HCT116 (cell line): ENCODE measurements at regions not wholly inside any gene's neighbourhood (a gene's known extent, or its start where the extent isn't known, plus 50 kb on each side); places are given as distances from the start of the nearest gene placed in this dataset.

Experiments used
- ATAC-seq: fragments of 200-7000 bp; cut with Tn5 transposase; 2 replicates; pipeline ENCODE4 v1.9.1; 2020; ENCODE audit warnings: mild to moderate bottlenecking, moderate library complexity
- BruUV-seq: library from RNA; stranded (reverse); fragments of 400-500 nt; replicated peaks from 2 replicates; lab custom pipeline; 2021; lab: Mats Ljungman, UMichigan
- CTCF ChIA-PET: fragments of 300-600 bp; sonication (Branson Sonifier 250); formaldehyde crosslinking; loops from one replicate; lab custom pipeline; 2021; ENCODE audit warnings: antibody characterized with exemption; lab: Charles Lee
- POLR2A ChIA-PET: fragments of 300-600, 350-600 bp; sonication (Branson Sonifier 250); formaldehyde crosslinking; loops from one replicate; lab custom pipeline; 2021; ENCODE audit warnings: antibody characterized with exemption; lab: Charles Lee
- RAD21 ChIA-PET, 2 experiments: fragments of 300-600 bp; sonication (Branson Sonifier 250); formaldehyde crosslinking; loops; one replicate each; lab custom pipeline; 2023; ENCODE audit warnings: low total read pairs in 2 of 2; ENCODE audit not compliant: uncharacterized antibody in 2 of 2, unreplicated experiment in 2 of 2, low non-redundant PET in 1 of 2; lab: Charles Lee
- DNase-seq: peaks from one replicate; pipeline ENCODE4 v3.0.0-alpha.2; 2010; ENCODE audit warnings: low read depth, low spot score
- H2AFZ ChIP-seq: fragments of 200-600 bp; shearing (Covaris generic), sonication (generic); 2 replicates; pipeline ENCODE4 v1.6.1; 2017; ENCODE audit warnings: low read depth, mixed run types, mixed read lengths, antibody characterized with exemption, low read length; ENCODE audit not compliant: poor library complexity, severe bottlenecking
- H3K27ac ChIP-seq: 2 replicates; pipeline ENCODE4 v1.5.1; 2012; ENCODE audit warnings: low read depth, low read length
- H3K27me3 ChIP-seq: fragments of 200-600 bp; sonication (generic); 2 replicates; pipeline ENCODE4 v1.6.1; 2016; ENCODE audit warnings: mixed run types, low read length, mixed read lengths; ENCODE audit not compliant: insufficient read depth
- H3K36me3 ChIP-seq, 2 experiments: fragments of 200-500 bp in 1 of 2; fragments of 200-600 bp in 1 of 2; sonication (Bioruptor generic) in 1 of 2; sonication (generic) in 1 of 2; 2 replicates each; pipeline versions ENCODE4 v1.5.1 to v1.6.1; 2014 to 2016; ENCODE audit warnings: low read length in 2 of 2, inconsistent platforms in 1 of 2, mixed read lengths in 1 of 2, mixed run types in 1 of 2; ENCODE audit not compliant: insufficient read depth in 2 of 2, control insufficient read depth in 1 of 2
- H3K4me1 ChIP-seq, 2 experiments: fragments of 200-600 bp in 1 of 2; sonication (generic) in 1 of 2; 2 replicates each; pipeline versions ENCODE4 v1.5.1 to v1.6.1; 2012 to 2017; ENCODE audit warnings: low read length in 2 of 2, inconsistent platforms in 1 of 2, mild to moderate bottlenecking in 1 of 2, mixed read lengths in 1 of 2, mixed run types in 1 of 2, moderate library complexity in 1 of 2; ENCODE audit not compliant: insufficient read depth in 2 of 2, control insufficient read depth in 1 of 2
- H3K4me2 ChIP-seq: fragments of 200-600 bp; sonication (generic); 2 replicates; pipeline ENCODE4 v1.6.1; 2017; ENCODE audit warnings: mixed run types, low read length, mixed read lengths
- H3K4me3 ChIP-seq, 2 experiments: fragments of 200-600 bp in 1 of 2; sonication (generic) in 1 of 2; replicated peaks in 1 of 2; 2 replicates each; pipeline ENCODE4 v1.5.1; 2011 to 2016; ENCODE audit warnings: low read length in 2 of 2, control low read depth in 1 of 2, low read depth in 1 of 2, mild to moderate bottlenecking in 1 of 2, mixed read lengths in 1 of 2, mixed run types in 1 of 2
- H3K79me2 ChIP-seq: fragments of 200-600 bp; sonication (generic); 2 replicates; pipeline ENCODE4 v1.6.1; 2017; ENCODE audit warnings: mild to moderate bottlenecking, mixed run types, low read length, moderate library complexity, mixed read lengths; ENCODE audit not compliant: insufficient read depth
- H3K9ac ChIP-seq: fragments of 200-600 bp; sonication (generic); 2 replicates; pipeline ENCODE4 v1.6.1; 2016; ENCODE audit warnings: low read length, mixed read lengths
- H3K9me2 ChIP-seq: fragments of 200-600 bp; sonication (generic), shearing (Covaris generic); 2 replicates; pipeline ENCODE4 v1.6.1; 2017; ENCODE audit warnings: mixed run types, mild to moderate bottlenecking, moderate library complexity; ENCODE audit not compliant: insufficient read depth
- H3K9me3 ChIP-seq, 2 experiments: fragments of 200-500 bp in 1 of 2; fragments of 200-600 bp in 1 of 2; sonication (Bioruptor generic) in 1 of 2; sonication (generic) in 1 of 2; 2 replicates each; pipeline ENCODE4 v1.6.1; 2014 to 2017; ENCODE audit warnings: low read length in 2 of 2, mixed read lengths in 2 of 2, inconsistent platforms in 1 of 2, low read depth in 1 of 2, mild to moderate bottlenecking in 1 of 2, mixed run types in 1 of 2, moderate library complexity in 1 of 2; ENCODE audit not compliant: control insufficient read depth in 1 of 2, insufficient read depth in 1 of 2
- H4K20me1 ChIP-seq: fragments of 200-600 bp; sonication (generic), shearing (Covaris generic); 2 replicates; pipeline ENCODE4 v1.6.1; 2017; ENCODE audit warnings: mixed run types, mild to moderate bottlenecking, moderate library complexity; ENCODE audit not compliant: insufficient read depth
- ELF1 ChIP-seq: IDR thresholded peaks from 2 replicates; pipeline ENCODE4 v1.6.1; 2012; ENCODE audit warnings: low read depth, borderline replicate concordance
- FOSL1 ChIP-seq: IDR thresholded peaks from 2 replicates; pipeline ENCODE4 v1.6.1; 2012; ENCODE audit warnings: low read depth
- POLR2A ChIP-seq: IDR thresholded peaks from 2 replicates; pipeline ENCODE4 v1.7.0; 2011; ENCODE audit warnings: borderline replicate concordance; ENCODE audit not compliant: insufficient read depth, insufficient read length; ENCODE audit errors: extremely low read depth
- SIN3A ChIP-seq: IDR thresholded peaks from 2 replicates; pipeline ENCODE4 v1.6.1; 2012; ENCODE audit warnings: low read depth
- SRF ChIP-seq: IDR thresholded peaks from 2 replicates; pipeline ENCODE4 v1.6.1; 2012; ENCODE audit warnings: low read depth
- TCF7L2 ChIP-seq: IDR thresholded peaks from 2 replicates; pipeline ENCODE4 v1.7.0; 2011; ENCODE audit warnings: borderline replicate concordance, inconsistent platforms; ENCODE audit not compliant: insufficient read depth, insufficient read length; ENCODE audit errors: extremely low read depth
- ZNF274 ChIP-seq: fragments of 200-500 bp; sonication (Bioruptor generic); IDR thresholded peaks from 2 replicates; pipeline ENCODE4 v1.6.1; 2014; ENCODE audit warnings: mild to moderate bottlenecking, low read depth, low read length, inconsistent platforms
- intact Hi-C: fragments of 100-400 bp; cut with micrococcal nuclease; formaldehyde crosslinking; loops from 2 replicates; pipeline ENCODE4 v1.10.0; 2022
- TF ChIP-seq, protein P1 (sequence below): IDR thresholded peaks from 2 replicates; pipeline ENCODE4 v1.6.1; 2012; ENCODE audit warnings: low read depth

DNA sequence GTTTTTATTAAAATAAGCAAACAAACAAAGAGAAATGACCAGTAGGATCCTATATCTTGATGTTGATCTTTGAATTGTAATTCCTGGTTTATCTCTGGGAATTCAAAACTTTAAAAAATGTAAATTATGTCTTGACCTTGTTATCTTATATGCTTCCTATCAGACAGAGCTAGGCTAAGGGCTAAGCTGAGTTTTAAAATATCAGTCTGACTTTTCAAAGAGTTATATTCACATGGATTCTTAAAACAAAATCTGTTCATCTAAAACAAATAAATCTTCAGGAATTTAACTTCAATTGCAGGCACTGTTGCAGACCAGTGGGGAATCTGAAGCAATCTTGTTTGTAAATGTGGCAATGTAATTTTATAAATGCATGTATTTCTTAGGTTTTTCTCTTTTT is 1144.1 kb downstream of the LRFN5 start (continued):
- TF ChIP-seq, protein P1, sequence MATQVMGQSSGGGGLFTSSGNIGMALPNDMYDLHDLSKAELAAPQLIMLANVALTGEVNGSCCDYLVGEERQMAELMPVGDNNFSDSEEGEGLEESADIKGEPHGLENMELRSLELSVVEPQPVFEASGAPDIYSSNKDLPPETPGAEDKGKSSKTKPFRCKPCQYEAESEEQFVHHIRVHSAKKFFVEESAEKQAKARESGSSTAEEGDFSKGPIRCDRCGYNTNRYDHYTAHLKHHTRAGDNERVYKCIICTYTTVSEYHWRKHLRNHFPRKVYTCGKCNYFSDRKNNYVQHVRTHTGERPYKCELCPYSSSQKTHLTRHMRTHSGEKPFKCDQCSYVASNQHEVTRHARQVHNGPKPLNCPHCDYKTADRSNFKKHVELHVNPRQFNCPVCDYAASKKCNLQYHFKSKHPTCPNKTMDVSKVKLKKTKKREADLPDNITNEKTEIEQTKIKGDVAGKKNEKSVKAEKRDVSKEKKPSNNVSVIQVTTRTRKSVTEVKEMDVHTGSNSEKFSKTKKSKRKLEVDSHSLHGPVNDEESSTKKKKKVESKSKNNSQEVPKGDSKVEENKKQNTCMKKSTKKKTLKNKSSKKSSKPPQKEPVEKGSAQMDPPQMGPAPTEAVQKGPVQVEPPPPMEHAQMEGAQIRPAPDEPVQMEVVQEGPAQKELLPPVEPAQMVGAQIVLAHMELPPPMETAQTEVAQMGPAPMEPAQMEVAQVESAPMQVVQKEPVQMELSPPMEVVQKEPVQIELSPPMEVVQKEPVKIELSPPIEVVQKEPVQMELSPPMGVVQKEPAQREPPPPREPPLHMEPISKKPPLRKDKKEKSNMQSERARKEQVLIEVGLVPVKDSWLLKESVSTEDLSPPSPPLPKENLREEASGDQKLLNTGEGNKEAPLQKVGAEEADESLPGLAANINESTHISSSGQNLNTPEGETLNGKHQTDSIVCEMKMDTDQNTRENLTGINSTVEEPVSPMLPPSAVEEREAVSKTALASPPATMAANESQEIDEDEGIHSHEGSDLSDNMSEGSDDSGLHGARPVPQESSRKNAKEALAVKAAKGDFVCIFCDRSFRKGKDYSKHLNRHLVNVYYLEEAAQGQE: no peak
- TF ChIP-seq SRF (no peak), TCF7L2 (no peak), SIN3A (no peak), ZNF274 (no peak)

DNA sequence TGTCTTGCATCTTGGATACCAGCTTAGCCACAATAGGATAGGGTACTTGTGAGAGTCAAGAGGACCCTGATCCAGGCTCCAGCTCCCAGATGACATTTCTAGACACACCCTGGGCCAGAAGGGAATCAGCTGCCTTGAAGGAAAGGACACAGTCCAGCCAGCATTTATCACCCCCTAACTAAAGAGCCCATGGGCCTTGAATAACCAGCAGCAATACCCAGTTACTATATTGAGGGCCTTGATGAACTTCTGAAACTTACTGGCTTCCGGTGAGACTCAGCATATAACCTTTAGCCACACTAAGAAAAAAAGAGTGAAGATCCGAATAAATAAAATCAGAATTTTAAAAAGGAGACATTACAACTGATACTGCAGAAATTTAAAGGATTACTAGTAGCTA is 1135.4 kb downstream of the LRFN5 start:
- ChIA-PET CTCF (no interaction called here), POLR2A (no interaction called here), RAD21 (no interaction called here)
- DNase-seq (no peak), ATAC-seq (no peak)
- H2AFZ ChIP-seq: no peak overlapping the region
- no peaks in the 10 kb centered on the region for H3K79me2 ChIP-seq
- no peaks in the 10 kb centered on the region for H3K27me3 ChIP-seq
- TF ChIP-seq FOSL1: no peak
- TF ChIP-seq, protein P1: no peak
- TF ChIP-seq SRF: no peak
- no peak for TF ChIP-seq POLR2A
- no peak for TF ChIP-seq ELF1
- H3K27ac ChIP-seq: no peak overlapping the region
- BruUV-seq: no TSS peak
- H3K9me2 ChIP-seq: no peaks in the 10 kb centered on the region
- H3K9ac ChIP-seq: no peak overlapping the region
- H3K4me1 ChIP-seq: no peaks in the 10 kb centered on the region
- no peak overlapping the region for H3K4me2 ChIP-seq
- H4K20me1 ChIP-seq: no peaks in the 10 kb centered on the region; the same call in 1 of the 2 replicates
- H3K36me3 ChIP-seq: no peaks in the 10 kb centered on the region
- no peak overlapping the region for H3K4me3 ChIP-seq
- intact Hi-C loops: no loop called here
- H3K9me3 ChIP-seq: 0 out of 4 replicates have a peak, but pooled peaks cover 0 to 3% of the 10 kb centered on the region in 2 experiments
